ENCODE measurements at regions not wholly inside any gene's neighbourhood (a gene's known extent, or its start where the extent isn't known, plus 50 kb on each side); places are given as distances from the start of the nearest gene placed in this dataset.

- TF ChIP-seq CTCF (IDR thresholded peaks at IDR 0.05; ENCODE audit: low read depth, low read length) (no peak), EZH2phosphoT487 (IDR thresholded peaks at IDR 0.05; ENCODE audit: low read depth) (no peak)
Measured at GRCh38 chr11:96540875-96541274, 151.1 kb downstream of the JRKL start.

Measured in OCI-LY3 (cell line).